Pancreas (tissue), 10 donors: ENCODE measurements at regions not wholly inside any gene's neighbourhood (a gene's known extent, or its start where the extent isn't known, plus 50 kb on each side); places are given as distances from the start of the nearest gene placed in this dataset.

Experiments used
- ATAC-seq, 4 donors: fragments of 200-7000 bp; cut with Tn5 transposase; one replicate each; pipeline versions ENCODE4 v1.8.0 to v1.9.1; 2020; ENCODE audit warnings: mild to moderate bottlenecking in 4 of 4, moderate library complexity in 4 of 4
- DNase-seq, 6 donors: peaks; one replicate each; pipeline ENCODE4 v3.0.0-alpha.2; 2020
- FAIRE-seq: peaks from 2 replicates; lab custom pipeline; 2012; peaks lifted over from hg19 to GRCh38; lab: Jason Lieb, UNC
- H3K27ac ChIP-seq, 4 donors: fragments of 200-600 bp; sonication (generic); 1 replicate in 3 of 4; 2 replicates in 1 of 4; pipeline versions ENCODE4 v1.5.0 to v1.8.0; 2020
- H3K27me3 ChIP-seq, 4 donors: fragments of 200-600 bp; one replicate each; pipeline ENCODE4 v1.8.0; 2021
- H3K36me3 ChIP-seq, 3 donors: fragments of 200-600 bp; sonication (generic) in 1 of 3; one replicate each; pipeline versions ENCODE4 v1.5.0 to v1.8.0; 2020 to 2021
- H3K4me1 ChIP-seq, 3 donors: fragments of 200-600 bp; one replicate each; pipeline ENCODE4 v1.8.0; 2021
- H3K4me3 ChIP-seq, 4 donors: fragments of 200-600 bp; sonication (generic) in 2 of 4; one replicate each; pipeline versions ENCODE4 v1.5.0 to v1.8.0; 2020 to 2021
- H3K9me3 ChIP-seq, 4 donors: fragments of 200-600 bp; one replicate each; pipeline ENCODE4 v1.8.0; 2021
- WGBS, 2 donors: extraction: QIAGEN DNeasy Blood & Tissue Kit; methylation state at CpG; one replicate each; pipeline ENCODE4 v1.1.7; 2013; 5-methylcytosine and 5-hydroxymethylcytosine counted together
- intact Hi-C, 3 donors: fragments of 100-400 bp; cut with DNase I; formaldehyde crosslinking; loops; one replicate each; pipeline versions ENCODE4 v1.11.1 to v1.14.2; 2022
- TF ChIP-seq, protein P1 (sequence below), 4 donors: fragments of 200-600 bp; sonication (generic) in 3 of 4; IDR thresholded peaks; one replicate each; pipeline versions ENCODE4 v1.5.0 to v1.8.0; 2021; ENCODE audit warnings: antibody characterized with exemption in 4 of 4
- donor health status: healthy with polysubstance abuse.
- donor health status: DM: no; HTN: no; CAD: no; lungs with moderate emphysema.
- donor health status: DM: no; HTN: no; CAD: no.
- donor health status: control.
- donor health status: control.
- donor health status: Bipolar disorder and iron deficiency.
- donor health status: DM: yes; HTN: yes; CAD: no.
- donor health status: DM: no; HTN: no; CAD: no.
- donor health status: DM: no; HTN: no; CAD: no.
- donor health status: DM: yes; HTN: yes; CAD: no.

DNA sequence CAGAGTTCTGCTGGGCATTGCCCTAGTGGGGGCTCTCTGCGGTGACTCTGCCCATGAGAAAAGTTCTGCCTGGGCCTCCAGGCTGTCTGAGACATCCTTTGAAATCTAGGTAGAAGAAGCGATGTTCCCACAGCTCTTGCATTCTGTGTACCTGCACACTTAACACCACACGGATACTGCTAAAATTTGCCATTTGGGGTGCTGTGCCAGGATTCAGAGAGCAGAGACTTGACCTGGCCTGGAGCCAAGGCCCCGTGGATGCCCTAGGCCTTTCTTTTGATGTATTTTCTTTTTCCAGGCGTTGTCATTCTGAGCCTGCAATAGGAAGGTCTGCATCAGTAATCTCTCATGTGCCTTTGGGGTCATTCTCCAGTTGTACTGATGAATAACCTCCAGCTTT is 89.3 kb upstream of the IL12B start:
- no peak for ATAC-seq
- Histone ChIP-seq H3K9me3 (no peaks in the 10 kb centered on the region), H3K4me1 (no peaks in the 10 kb centered on the region), H3K27ac (no peak overlapping the region), H3K4me3 (no peak overlapping the region), H3K36me3 (no peaks in the 10 kb centered on the region), H3K27me3 (no peaks in the 10 kb centered on the region)
- WGBS, 2 donors = 55 to 64% methylated on average over 5 of the region's 5 CpGs
- TF ChIP-seq, protein P1, sequence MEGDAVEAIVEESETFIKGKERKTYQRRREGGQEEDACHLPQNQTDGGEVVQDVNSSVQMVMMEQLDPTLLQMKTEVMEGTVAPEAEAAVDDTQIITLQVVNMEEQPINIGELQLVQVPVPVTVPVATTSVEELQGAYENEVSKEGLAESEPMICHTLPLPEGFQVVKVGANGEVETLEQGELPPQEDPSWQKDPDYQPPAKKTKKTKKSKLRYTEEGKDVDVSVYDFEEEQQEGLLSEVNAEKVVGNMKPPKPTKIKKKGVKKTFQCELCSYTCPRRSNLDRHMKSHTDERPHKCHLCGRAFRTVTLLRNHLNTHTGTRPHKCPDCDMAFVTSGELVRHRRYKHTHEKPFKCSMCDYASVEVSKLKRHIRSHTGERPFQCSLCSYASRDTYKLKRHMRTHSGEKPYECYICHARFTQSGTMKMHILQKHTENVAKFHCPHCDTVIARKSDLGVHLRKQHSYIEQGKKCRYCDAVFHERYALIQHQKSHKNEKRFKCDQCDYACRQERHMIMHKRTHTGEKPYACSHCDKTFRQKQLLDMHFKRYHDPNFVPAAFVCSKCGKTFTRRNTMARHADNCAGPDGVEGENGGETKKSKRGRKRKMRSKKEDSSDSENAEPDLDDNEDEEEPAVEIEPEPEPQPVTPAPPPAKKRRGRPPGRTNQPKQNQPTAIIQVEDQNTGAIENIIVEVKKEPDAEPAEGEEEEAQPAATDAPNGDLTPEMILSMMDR (IDR thresholded peaks at IDR 0.05) = no peak
- no peak for DNase-seq
- FAIRE-seq = no peak
- intact Hi-C loops = no loop called here

DNA sequence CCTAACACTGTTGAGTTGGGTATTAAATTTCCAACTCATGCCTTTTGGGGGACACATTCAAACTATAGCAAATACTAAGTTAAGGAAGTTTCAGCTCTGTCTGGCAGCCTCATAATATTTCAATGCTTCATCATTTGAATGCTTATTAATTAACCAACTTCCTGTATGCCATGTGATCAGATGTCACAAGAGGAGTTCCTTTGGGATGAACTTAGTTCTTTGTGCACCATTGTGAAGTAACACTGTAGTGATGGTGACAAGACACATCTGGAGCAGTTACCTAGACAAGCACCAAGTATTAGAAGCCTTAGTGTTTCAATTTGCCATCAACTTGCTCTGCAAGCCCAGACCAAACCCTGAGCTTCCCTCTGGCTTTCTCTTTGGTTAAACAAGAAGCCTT is 90.7 kb upstream of the IL12B start:
- DNase-seq (no peak), ATAC-seq (no peak), FAIRE-seq (no peak)
- intact Hi-C loops = no loop called here
- Histone ChIP-seq H3K9me3 (no peaks in the 10 kb centered on the region), H3K27me3 (no peaks in the 10 kb centered on the region), H3K4me3 (no peak overlapping the region), H3K4me1 (no peaks in the 10 kb centered on the region), H3K27ac (no peak overlapping the region), H3K36me3 (no peaks in the 10 kb centered on the region)
- TF ChIP-seq, protein P1 (IDR thresholded peaks at IDR 0.05) = no peak

DNA sequence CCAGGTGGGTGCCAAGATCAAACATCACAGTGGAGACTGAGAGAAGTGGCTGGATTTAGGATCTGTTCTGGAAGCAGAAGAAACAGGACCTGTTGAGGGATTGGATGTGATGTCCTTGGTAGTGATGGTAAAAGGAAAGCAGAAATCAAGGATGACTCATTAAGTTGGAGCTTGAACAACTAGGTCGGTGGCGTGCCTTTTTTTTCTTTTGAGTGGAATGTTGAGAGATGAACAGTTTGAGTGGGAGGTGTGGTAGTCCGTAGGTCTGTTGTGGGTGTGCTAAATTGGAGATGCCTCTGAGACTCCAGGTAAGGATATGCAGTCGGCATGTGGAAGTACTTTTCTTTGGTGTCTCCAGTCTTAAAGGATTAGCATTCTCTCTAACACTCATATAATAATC is 92.1 kb upstream of the IL12B start:
- FAIRE-seq (no peak), DNase-seq (no peak), ATAC-seq (no peak)
- WGBS, 2 donors = 57 to 74% methylated on average over 4 of the region's 4 CpGs
- Histone ChIP-seq H3K4me1 (no peaks in the 10 kb centered on the region), H3K27ac (no peak overlapping the region), H3K36me3 (no peaks in the 10 kb centered on the region), H3K9me3 (no peaks in the 10 kb centered on the region), H3K27me3 (no peaks in the 10 kb centered on the region), H3K4me3 (no peak overlapping the region)
- intact Hi-C loops = no loop called here
- TF ChIP-seq, protein P1 (IDR thresholded peaks at IDR 0.05) = no peak

DNA sequence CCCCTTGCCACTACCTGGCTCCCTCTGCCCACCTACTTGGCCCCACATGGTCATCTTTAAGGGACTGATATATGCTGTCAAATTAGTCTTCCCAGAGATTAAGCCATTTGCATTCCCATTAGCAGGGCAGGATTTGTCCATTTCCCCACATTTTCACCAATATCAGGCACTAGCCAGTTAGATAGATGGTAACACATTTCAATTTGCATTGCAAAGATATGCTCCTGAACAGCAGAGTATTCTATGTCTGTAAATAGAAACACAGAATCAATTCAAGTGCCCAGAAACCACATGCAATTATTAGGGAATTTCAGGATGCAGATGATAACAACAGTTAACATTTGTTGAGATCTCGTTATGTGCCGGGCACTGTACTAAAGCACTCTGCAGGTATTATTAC is 92.6 kb upstream of the IL12B start:
- WGBS, 2 donors = 87 to 97% methylated on average over 2 of the region's 2 CpGs

DNA sequence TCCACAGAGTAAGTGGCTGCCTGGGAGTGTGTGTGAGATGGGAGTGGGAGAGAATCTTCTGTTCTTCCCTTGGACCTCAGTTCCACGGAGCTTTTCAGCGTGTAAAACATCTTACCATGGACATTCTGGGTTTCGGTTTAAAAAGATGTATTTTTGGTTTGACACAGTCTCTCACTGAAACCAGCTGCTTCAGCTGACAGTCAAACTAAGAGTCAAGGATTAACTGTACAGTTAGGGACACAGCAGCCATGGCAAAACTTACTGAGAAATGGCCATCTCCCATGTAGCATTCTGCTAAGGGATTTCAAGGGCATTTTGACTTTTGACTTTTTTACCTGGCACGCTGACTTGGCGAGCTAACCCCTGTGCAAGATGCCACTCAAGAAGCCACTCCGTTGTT is 93.8 kb upstream of the IL12B start:
- DNase-seq = no peak
- no peak overlapping the region for H3K4me3 ChIP-seq
- TF ChIP-seq, protein P1 (IDR thresholded peaks at IDR 0.05) = no peak
- WGBS, 2 donors = 77 to 88% methylated on average over 6 of the region's 6 CpGs
- ATAC-seq = no peak
- H3K4me1 ChIP-seq = no peaks in the 10 kb centered on the region
- no peaks in the 10 kb centered on the region for H3K9me3 ChIP-seq
- H3K36me3 ChIP-seq = no peaks in the 10 kb centered on the region
- intact Hi-C loops = no loop called here
- H3K27ac ChIP-seq = no peak overlapping the region
- no peaks in the 10 kb centered on the region for H3K27me3 ChIP-seq
- no peak for FAIRE-seq

More for the DNA sequence above, 92.6 kb upstream of the IL12B start:
- intact Hi-C loops = no loop called here
- Histone ChIP-seq H3K4me3 (no peak overlapping the region), H3K36me3 (no peaks in the 10 kb centered on the region), H3K27ac (no peak overlapping the region), H3K4me1 (no peaks in the 10 kb centered on the region), H3K9me3 (no peaks in the 10 kb centered on the region), H3K27me3 (no peaks in the 10 kb centered on the region)
- DNase-seq = no peak
- no peak for FAIRE-seq
- no peak for ATAC-seq
- TF ChIP-seq, protein P1 (IDR thresholded peaks at IDR 0.05) = no peak
